Keratinocyte (primary cell): ENCODE measurements at regions not wholly inside any gene's neighbourhood (a gene's known extent, or its start where the extent isn't known, plus 50 kb on each side); places are given as distances from the start of the nearest gene placed in this dataset.

Experiments used
- DNase-seq: peaks from one replicate; pipeline ENCODE4 v3.0.0-alpha.2; 2011; ENCODE audit warnings: low read depth, missing footprints, low spot score
- FAIRE-seq: peaks from 2 replicates; lab custom pipeline; 2011; peaks lifted over from hg19 to GRCh38; lab: Jason Lieb, UNC
- H2AFZ ChIP-seq: 2 replicates; pipeline ENCODE4 v1.6.0; 2012; ENCODE audit warnings: low read length, control low read depth, inconsistent platforms; ENCODE audit not compliant: control insufficient read depth
- H3K27ac ChIP-seq: 2 replicates; pipeline ENCODE4 v1.5.1; 2011; ENCODE audit warnings: low read length; ENCODE audit not compliant: control insufficient read depth, insufficient read depth
- H3K27me3 ChIP-seq: 3 replicates; pipeline ENCODE4 v1.6.0; 2011; ENCODE audit warnings: low read length; ENCODE audit not compliant: control insufficient read depth, insufficient read depth; ENCODE audit errors: extremely low read depth
- H3K36me3 ChIP-seq, 2 experiments: 2 replicates in 1 of 2; 3 replicates in 1 of 2; pipeline ENCODE4 v1.5.1; 2011; ENCODE audit warnings: low read length in 2 of 2, mild to moderate bottlenecking in 1 of 2; ENCODE audit not compliant: control insufficient read depth in 2 of 2, insufficient read depth in 2 of 2; ENCODE audit errors: extremely low read depth in 1 of 2
- H3K4me1 ChIP-seq: 3 replicates; pipeline ENCODE4 v1.5.1; 2011; ENCODE audit warnings: low read length; ENCODE audit not compliant: control insufficient read depth, insufficient read depth; ENCODE audit errors: extremely low read depth
- H3K4me2 ChIP-seq: 3 replicates; pipeline ENCODE4 v1.6.0; 2011; ENCODE audit warnings: low read depth, low read length; ENCODE audit not compliant: control insufficient read depth, insufficient read depth; ENCODE audit errors: extremely low read depth
- H3K4me3 ChIP-seq, 3 experiments: fragments of 200-600 bp in 1 of 3; sonication (generic) in 1 of 3; 2 replicates in 2 of 3; 3 replicates in 1 of 3; pipeline ENCODE4 v1.5.1; 2011 to 2016; ENCODE audit warnings: low read length in 3 of 3, mild to moderate bottlenecking in 3 of 3, control low read depth in 2 of 3, inconsistent platforms in 1 of 3, low read depth in 1 of 3, mixed read lengths in 1 of 3, mixed run types in 1 of 3, moderate library complexity in 1 of 3; ENCODE audit not compliant: control insufficient read depth in 2 of 3, insufficient read depth in 2 of 3; ENCODE audit errors: extremely low read depth in 1 of 3
- H3K79me2 ChIP-seq: 2 replicates; pipeline ENCODE4 v1.6.0; 2012; ENCODE audit warnings: low read length; ENCODE audit not compliant: control insufficient read depth, insufficient read depth
- H3K9ac ChIP-seq: 3 replicates; pipeline ENCODE4 v1.6.0; 2011; ENCODE audit warnings: low read length; ENCODE audit not compliant: control insufficient read depth, insufficient read depth; ENCODE audit errors: extremely low read depth
- H3K9me1 ChIP-seq: 3 replicates; pipeline ENCODE4 v1.6.0; 2011; ENCODE audit warnings: low read length; ENCODE audit not compliant: control insufficient read depth, insufficient read depth; ENCODE audit errors: extremely low read depth
- H3K9me3 ChIP-seq: 2 replicates; pipeline ENCODE4 v1.5.1; 2012; ENCODE audit warnings: low read depth, low read length; ENCODE audit not compliant: control insufficient read depth
- H4K20me1 ChIP-seq: 3 replicates; pipeline ENCODE4 v1.6.0; 2011; ENCODE audit warnings: low read length; ENCODE audit not compliant: control insufficient read depth, insufficient read depth; ENCODE audit errors: extremely low read depth
- CTCF ChIP-seq, 3 experiments: IDR thresholded peaks in 1 of 3; conservative IDR thresholded peaks in 1 of 3; optimal IDR thresholded peaks in 1 of 3; 2 replicates in 2 of 3; 3 replicates in 1 of 3; pipeline versions ENCODE3 to v1.5.1; 2011; ENCODE audit warnings: low read length in 3 of 3, mild to moderate bottlenecking in 3 of 3, moderate library complexity in 2 of 3, control low read depth in 1 of 3, inconsistent platforms in 1 of 3; ENCODE audit not compliant: insufficient read depth in 2 of 3; ENCODE audit errors: extremely low read depth in 1 of 3
- EZH2 ChIP-seq: IDR thresholded peaks from one replicate; pipeline ENCODE4 v1.6.1; 2012; ENCODE audit warnings: inconsistent platforms, mild to moderate bottlenecking, low read length, moderate library complexity
- dilution Hi-C: fragments of 300-500 bp; cut with MboI; formaldehyde crosslinking; loops from one replicate; pipeline ENCODE4 v1.7.0; 2020; ENCODE audit warnings: low sequenced_read_pairs; ENCODE audit not compliant: extremely low pct_ligation_motif_present

- dilution Hi-C loops: no loop called here
- Histone ChIP-seq H3K36me3 (no peaks in the 10 kb centered on the region), H3K4me1 (no peaks in the 10 kb centered on the region), H3K4me3 (no peak overlapping the region), H2AFZ (no peak overlapping the region), H3K27ac (no peak overlapping the region), H4K20me1 (no peaks in the 10 kb centered on the region), H3K9ac (no peak overlapping the region), H3K27me3 (peaks cover 17% of the 10 kb centered on the region), H3K4me2 (no peak overlapping the region), H3K9me1 (no peaks in the 10 kb centered on the region), H3K79me2 (no peaks in the 10 kb centered on the region), H3K9me3 (no peaks in the 10 kb centered on the region)
- DNase-seq (no peak), FAIRE-seq (no peak)
- no peak for TF ChIP-seq EZH2
- TF ChIP-seq CTCF (optimal IDR thresholded peaks at IDR 0.05 in 1 of 3, IDR thresholded peaks at IDR 0.05 in 1 of 3, conservative IDR thresholded peaks at IDR 0.05 in 1 of 3; ENCODE audit: extremely low read depth in 1 of 3, insufficient read depth in 2 of 3, low read length in 3 of 3): no peak
Observed at GRCh38 chr2:467101-467500, 179.2 kb upstream of the ALKAL2 start.

- H3K27ac ChIP-seq: no peak overlapping the region
- H3K9me1 ChIP-seq: no peaks in the 10 kb centered on the region
- H3K36me3 ChIP-seq: no peaks in the 10 kb centered on the region
- no peaks in the 10 kb centered on the region for H3K9me3 ChIP-seq
- no peak for FAIRE-seq
- no peak for DNase-seq
- no peaks in the 10 kb centered on the region for H4K20me1 ChIP-seq
- dilution Hi-C loops: no loop called here
- no peaks in the 10 kb centered on the region for H3K79me2 ChIP-seq
- H3K4me3 ChIP-seq: no peak overlapping the region
- no peaks in the 10 kb centered on the region for H3K4me1 ChIP-seq
- peaks cover 17% of the 10 kb centered on the region for H3K27me3 ChIP-seq
- H3K9ac ChIP-seq: no peak overlapping the region
- H3K4me2 ChIP-seq: no peak overlapping the region
- H2AFZ ChIP-seq: no peak overlapping the region
- TF ChIP-seq CTCF (optimal IDR thresholded peaks at IDR 0.05 in 1 of 3, IDR thresholded peaks at IDR 0.05 in 1 of 3, conservative IDR thresholded peaks at IDR 0.05 in 1 of 3; ENCODE audit: extremely low read depth in 1 of 3, insufficient read depth in 2 of 3, low read length in 3 of 3): no peak
- no peak for TF ChIP-seq EZH2
Observed at GRCh38 chr2:464562-465309, 176.8 kb upstream of the ALKAL2 start.
